Fibroblast of skin of left quadriceps (primary cell): ENCODE measurements at regions not wholly inside any gene's neighbourhood (a gene's known extent, or its start where the extent isn't known, plus 50 kb on each side); places are given as distances from the start of the nearest gene placed in this dataset.
"Not testable (repeated sequence)": the region's sequence is repeated elsewhere in the genome, so short reads cannot be mapped to it uniquely, and the experiment has no call there.

Source experiments
- DNase-seq, 2 experiments: peaks; one replicate each; pipeline ENCODE4 v3.0.0-alpha.2; 2013; ENCODE audit warnings: low read depth in 2 of 2

DNA sequence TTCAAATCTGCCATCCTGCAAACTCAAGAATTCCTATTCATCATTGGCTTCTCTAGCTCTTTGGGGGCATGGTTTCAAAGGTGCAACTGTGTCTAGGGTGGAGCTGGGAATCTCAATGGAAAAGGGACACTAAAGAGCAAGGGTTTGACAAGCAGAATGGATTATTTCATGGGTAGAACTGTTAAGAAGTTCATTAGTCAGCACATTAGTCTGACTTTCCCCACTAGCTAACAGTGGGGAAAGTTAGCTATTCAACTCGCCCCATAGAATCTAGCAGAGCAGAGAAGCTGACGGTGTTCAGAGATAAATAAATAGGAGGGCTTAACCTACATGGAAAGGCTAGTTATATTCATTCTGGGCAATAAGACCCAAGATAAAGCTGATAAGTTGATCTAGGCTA lies 153.9 kb downstream of the EMP1 start:
- no peak for DNase-seq

DNA sequence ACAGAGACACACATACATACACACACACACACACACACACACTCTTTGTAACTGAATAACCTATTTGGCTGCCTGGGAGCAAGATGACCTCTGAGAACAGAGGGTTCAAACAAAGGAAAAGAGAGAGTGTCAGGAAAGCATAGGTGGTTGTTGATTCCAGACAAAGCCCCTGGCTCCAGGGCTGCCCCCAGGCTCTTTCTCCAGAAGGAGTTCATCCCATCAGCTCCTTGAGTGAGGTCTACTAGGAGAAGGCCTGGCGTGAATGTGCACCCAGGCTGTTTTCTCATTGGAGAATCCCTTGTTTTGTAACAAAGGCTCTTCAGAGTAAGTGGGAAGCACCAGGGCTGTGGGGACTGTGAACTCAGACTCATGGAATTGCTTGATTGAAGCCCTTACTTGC lies 151.9 kb downstream of the EMP1 start:
- DNase-seq, result no peak

- peak; percentile 91 to 92 for DNase-seq
Observed at GRCh38 chr12:13347241-13348043, 150.9 kb downstream of the EMP1 start.

DNA sequence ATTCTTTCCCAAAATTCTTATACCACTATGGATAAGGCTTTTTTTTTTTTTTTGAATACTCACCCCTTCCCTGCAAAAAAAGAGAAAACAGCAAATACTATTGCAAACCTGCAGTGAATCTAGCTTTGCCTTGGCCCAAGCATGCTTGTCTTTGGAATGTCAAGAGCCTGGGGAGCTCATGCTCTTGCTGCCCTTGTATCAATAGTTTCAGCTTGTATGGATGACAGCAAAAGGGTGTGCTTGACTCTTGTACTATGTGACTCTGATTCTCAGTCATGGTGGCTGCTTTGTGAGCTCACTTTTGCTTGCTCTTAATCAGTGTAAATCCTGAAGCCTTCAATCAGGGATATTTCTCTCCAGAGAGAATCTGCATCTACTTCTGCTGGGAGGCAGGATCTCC lies 149.2 kb downstream of the EMP1 start:
- DNase-seq, result no peak

DNA sequence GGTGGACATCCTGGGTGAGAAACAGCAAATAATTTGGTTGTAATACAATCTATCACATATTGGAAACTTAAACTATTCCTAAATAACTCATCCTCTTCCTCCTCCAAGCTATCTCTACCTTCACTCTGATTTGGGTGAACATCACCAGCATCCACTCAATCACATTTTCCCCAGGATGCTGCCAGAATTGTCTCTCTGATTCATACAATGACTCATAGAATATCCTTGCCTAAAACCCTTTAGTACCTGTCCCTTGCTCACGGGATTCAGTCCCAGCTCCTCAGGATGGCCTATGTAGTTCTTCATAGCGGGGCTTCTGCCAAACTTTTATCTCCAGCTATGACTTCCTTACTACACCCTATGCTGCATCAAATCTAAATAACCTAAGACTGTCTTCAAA lies 146.8 kb downstream of the EMP1 start:
- no peak for DNase-seq

DNA sequence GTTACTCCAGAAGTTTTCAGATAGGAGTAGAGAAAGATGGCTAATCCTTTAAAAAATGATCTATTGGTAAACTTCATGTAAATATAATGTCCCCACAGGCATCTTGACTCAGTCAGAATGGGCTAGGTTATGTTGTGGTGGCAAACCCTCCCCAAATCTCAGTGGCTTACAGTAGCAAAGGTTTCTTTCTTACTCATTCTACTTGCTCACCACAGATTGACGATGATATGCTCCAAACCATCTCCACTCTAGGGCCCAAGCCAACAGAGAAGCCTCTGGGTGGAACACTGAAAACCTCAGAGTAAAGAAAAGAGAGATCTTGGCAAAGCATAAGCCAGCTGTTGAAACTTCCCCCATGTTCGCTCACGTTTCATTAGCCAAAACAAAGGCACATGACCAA lies 146.4 kb downstream of the EMP1 start:
- no peak for DNase-seq

DNA sequence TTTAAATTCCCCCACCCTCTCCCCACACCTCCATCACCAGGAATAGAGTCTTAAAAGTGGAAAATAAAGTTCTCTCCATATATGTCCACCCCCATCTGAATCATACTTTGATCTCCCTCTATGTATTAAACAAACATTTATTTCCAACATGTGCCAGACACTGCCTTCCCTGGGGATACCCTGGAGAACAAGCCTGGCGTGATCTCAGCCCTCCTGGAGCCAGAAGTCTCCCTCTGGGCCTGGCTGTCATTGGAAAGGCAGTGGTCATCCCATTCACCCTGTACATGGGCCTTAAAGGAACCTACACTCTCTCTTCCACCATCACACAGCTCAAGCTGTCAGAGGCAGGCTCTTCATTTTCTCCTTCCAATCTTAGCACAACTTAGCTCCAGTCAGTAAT lies 143.6 kb downstream of the EMP1 start:
- DNase-seq, result no peak

GRCh38 chr12:13339538-13339937 lies 143.0 kb downstream of the EMP1 start:
- no peak for DNase-seq

DNA sequence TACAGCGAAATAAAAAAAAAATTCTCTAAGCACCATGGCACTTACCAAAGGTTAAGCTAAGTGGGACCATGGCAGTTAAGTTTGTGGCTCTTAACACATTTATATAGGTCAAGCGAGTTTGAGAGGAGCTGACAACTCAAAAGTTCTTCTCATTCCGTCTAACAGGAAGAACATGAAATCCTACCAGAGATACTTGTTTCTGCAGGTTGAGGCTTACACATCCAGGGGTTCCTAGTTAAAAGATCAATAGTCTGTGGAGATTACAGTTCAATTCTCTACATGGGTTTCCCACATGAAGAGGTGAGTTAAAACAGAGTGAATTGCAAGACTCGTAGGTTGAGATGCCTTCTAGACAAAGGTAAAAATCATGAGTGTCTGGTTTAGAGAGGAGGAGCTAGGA lies 142.6 kb downstream of the EMP1 start:
- no peak for DNase-seq

GRCh38 chr12:13337791-13338190 lies 141.3 kb downstream of the EMP1 start:
- DNase-seq, result no peak

- no peak for DNase-seq
Observed at GRCh38 chr12:13336216-13336615, 139.7 kb downstream of the EMP1 start.

GRCh38 chr12:13328535-13328934 lies 132.0 kb downstream of the EMP1 start:
- DNase-seq, result no peak

DNA sequence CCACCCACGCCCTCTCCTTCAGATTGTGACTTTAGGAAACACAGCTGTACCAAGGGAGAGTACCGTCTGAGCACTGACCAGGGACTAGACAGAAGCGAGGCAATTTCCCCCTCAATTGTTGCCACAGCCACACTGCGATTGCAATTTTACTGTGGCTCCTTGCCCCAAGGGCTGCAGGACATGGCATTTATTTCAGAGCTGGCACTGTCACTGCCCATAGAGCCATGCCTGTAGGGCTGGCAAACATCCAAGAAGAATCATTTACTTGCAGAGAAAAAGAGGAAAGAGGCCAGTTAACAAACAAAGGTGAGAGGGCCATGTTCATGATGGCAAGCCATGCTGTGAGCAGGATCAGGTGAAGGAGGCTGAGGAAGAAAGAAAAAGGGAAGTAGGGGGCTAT lies 129.6 kb downstream of the EMP1 start:
- no peak for DNase-seq

- not testable (repeated sequence) for DNase-seq
Observed at GRCh38 chr12:13325037-13325436, 128.5 kb downstream of the EMP1 start.

DNA sequence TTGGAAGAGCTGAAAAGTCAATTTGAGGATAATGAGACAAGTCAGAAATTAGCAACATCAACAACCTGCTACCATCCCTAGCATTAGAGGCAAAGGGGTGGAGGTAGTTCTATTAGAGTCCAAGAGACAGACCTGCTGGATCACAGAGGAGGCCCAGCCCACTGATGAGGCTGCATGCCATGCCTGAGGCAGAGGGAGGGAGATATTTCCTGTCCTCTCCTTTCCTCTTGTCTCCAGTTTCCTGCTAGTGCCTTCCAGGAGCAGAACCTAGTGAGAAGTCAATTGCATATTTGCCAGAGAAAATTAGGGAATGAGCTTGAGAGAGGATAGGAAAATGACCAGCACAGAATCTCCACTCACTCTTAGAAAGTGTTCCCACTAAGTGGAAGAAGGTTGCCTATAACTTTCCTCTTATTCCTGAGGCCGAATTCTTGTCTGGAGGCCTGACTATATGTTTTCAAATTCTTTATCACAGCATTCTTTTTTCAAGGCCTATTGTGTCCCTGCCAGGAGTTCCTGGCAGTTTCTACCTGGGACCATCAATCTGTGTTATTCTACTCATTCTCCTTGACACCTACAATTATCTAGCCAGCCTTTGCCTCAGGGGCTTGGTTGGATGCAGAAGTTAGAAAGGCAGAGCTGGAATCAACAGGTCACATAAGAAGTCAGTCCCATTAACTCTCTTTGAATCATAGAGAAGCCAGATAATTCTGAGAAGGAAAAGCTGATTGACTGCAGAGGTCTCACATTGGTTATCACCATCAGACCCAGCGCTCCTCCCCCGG lies 121.9 kb downstream of the EMP1 start:
- no peak for DNase-seq

GRCh38 chr12:13316587-13317246 lies 120.2 kb downstream of the EMP1 start:
- no peak for DNase-seq

DNA sequence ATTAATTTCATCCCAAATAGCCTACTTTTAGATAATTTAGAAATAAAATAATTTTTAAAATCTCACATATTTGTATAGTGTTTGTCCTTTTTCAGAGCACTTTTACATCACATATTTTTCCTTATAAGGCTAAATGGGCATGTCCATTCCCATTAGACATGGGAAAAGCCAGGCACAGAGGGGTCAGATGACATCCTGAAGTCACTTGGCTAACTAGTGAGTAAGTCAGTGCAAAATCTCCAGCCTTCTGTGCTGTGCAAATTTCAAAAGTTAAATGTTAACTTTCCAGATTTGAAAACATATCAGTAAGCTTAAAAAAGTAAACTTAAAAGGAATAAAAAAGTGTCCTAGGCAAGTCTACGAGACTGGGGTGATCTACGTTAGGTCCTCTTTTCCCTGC lies 117.4 kb downstream of the EMP1 start:
- DNase-seq, result no peak

- DNase-seq, result no peak
Observed at GRCh38 chr12:13311551-13311950, 115.0 kb downstream of the EMP1 start.

- DNase-seq, result no peak
Observed at GRCh38 chr12:13307143-13307816, 110.8 kb downstream of the EMP1 start.

DNA sequence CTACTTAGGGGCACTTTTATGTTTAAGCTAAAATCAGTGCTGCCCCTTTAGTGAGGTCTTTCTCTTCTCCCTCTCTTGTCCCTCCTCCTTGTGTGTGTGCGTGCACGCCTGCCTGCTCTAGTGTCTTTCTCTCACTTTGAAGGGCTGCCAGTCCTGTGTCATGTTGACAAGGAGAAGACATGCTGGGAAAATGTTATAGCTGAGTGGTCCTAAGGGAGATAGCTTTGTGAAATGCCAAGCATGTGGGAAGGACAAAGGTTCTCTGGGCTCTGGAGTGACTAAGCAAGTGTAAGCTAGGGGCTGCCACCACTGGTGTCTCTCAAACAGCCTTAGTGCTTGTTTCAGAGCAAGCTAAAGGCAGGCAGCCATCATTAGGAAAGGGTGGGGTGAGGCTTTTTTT lies 108.4 kb downstream of the EMP1 start:
- no peak for DNase-seq

DNA sequence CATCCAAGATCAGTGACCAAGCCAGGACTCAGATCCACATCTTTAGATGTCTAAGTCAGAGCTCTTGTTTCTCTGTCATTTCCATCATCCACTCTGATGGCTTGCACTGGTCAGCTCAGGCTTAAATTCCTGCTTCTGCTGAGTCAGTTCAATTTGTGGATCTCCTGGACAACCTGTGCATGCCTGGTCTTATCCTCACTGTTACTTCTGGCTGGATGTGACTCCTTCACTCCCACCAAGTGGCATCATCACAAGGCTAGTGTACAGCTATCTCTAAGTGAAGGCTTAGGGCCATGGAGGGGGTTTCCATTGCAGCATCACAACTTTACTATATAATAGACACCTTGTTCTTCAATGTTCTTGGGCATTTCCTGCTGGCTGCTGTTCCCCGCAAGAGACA lies 102.9 kb downstream of the EMP1 start:
- DNase-seq, result no peak

DNA sequence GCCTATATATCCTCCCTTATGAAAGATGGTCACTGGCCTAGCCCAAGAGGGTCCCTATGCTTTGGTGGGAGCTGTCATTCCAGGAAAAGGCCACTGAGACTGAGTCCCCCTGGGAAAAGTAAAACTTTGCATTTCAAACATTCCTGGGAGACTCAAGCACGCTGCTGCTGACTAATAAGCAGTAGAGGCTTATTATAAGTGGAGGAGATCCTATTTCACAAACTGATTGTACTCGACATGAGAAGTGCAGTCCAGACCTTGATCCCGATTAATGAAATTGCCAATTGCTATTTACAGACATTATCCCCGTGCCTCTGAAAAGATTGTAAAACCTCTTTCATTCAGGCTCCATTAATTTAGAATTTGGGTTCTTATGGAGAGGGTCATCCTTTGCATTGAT lies 96.6 kb downstream of the EMP1 start:
- peak in 1 of 2 experiments; percentile 20 for DNase-seq
